Kidney glomerular epithelial cell (primary cell): ENCODE measurements at regions not wholly inside any gene's neighbourhood (a gene's known extent, or its start where the extent isn't known, plus 50 kb on each side); places are given as distances from the start of the nearest gene placed in this dataset.
"Not testable (repeated sequence)": the region's sequence is repeated elsewhere in the genome, so short reads cannot be mapped to it uniquely, and the experiment has no call there.

ENCODE experiments used
- DNase-seq: peaks from one replicate; lab custom pipeline; 2025; lab: John Stamatoyannopoulos, UW

DNA sequence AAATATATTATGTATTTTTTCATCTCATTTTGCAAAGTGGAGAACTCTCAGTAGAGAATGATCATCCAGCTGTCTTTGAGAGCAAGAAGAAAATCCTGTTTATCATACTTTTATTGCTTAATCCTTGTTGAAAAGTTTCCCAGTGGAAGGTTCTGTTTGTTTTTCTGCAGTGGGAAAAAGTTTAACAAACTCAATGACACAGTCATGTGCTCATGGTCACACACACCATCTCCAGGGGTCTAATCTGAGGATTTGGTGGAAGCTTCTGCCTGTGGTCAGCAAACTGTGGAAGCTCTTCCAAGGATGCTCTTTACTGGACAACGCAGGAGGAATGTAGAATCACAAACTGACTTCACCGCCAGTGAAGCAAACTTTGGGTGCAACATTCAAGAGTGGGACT lies 1003.9 kb downstream of the SORCS3 start:
- DNase-seq: no peak

GRCh38 chr10:105644559-105644958 lies 1003.5 kb downstream of the SORCS3 start:
- DNase-seq: no peak

DNA sequence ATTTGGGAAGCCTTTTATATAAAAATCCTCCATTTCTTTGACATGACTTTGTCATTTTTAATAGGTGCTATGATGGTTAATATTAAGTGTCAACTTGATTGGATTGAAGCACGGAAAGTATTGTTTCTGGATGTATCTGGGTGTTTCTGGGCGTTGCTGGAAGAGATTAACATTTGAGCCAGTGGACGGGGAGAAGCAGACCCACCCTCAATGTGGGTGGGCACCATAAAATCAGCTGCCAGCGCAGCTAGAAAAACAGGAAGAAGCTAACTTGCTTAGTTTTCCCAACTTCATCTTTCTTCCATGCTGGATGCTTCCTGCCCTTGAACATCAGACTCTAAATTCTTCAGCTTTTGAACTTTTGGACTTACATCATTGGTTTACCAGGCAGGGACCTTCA lies 1003.0 kb downstream of the SORCS3 start:
- DNase-seq: no peak

DNA sequence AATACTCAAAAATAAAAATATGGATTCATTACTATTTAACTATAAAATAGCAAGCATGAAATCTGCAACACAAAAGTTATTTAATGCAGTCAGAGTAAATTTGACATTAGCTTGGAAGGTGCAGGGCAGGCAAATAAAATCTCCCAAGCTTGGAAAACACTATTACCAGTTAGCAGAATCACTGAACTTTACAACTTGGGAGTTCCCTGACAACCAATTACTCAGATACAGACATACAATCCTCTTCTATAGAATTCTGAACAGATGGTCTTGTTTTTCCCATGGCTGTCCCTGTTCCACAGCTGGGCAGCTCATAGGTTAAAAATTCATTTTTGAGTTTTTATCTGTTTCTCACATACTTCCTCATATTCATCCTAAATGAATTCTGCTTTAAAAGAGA lies 1002.6 kb downstream of the SORCS3 start:
- no peak for DNase-seq

DNA sequence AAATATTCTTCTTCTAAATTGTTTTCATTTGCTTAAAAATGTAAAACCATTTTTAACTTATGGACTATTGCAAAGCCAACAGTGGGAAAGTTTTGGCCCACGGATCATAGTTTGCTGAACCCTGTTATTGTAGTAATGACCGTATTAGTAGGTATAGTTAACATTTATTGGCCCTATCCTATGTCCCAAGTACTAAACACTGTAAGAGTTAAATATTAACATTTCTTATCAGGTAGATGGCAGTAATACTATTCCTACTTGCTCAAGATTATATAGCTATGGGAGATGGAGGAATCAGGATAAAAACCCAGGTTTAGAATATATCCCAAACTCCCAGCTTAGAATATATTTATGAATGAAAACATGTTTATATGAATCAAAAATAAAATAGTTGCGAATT lies 993.2 kb downstream of the SORCS3 start:
- no peak for DNase-seq

DNA sequence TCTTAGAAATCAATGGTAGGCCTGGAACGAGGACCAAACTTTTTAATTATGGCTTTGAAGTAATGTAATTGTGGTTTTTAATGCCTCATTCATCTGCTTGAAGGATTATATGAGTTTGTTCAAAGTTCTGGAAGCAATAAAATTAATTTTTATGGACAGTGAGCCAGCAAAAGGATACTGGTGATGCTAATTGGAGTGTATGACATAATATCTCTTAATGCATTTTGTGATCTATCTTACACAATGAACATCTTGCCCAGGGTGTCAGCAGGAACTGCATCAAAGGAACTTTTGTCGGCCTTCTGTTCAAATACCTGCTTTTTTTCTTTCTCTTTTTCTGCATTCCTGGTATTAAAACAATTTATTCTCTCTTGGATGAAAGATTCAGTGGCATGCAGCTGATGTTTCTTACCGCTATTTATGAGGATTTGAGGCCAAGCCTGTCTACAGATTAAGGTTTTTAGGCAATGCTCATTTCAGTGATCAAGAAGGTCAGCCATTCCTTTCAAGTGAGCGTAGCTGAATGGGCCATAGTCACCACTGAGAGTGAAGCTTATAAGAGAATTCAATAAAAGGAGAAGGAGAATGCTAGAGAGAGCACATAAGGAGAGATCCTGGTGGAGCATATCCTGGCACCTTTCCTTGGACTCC lies 974.8 kb downstream of the SORCS3 start:
- DNase-seq: peak; percentile 53

GRCh38 chr10:105611244-105611798 lies 970.2 kb downstream of the SORCS3 start:
- no peak for DNase-seq

- no peak for DNase-seq
Measured at GRCh38 chr10:105609451-105609850, 968.4 kb downstream of the SORCS3 start.

DNA sequence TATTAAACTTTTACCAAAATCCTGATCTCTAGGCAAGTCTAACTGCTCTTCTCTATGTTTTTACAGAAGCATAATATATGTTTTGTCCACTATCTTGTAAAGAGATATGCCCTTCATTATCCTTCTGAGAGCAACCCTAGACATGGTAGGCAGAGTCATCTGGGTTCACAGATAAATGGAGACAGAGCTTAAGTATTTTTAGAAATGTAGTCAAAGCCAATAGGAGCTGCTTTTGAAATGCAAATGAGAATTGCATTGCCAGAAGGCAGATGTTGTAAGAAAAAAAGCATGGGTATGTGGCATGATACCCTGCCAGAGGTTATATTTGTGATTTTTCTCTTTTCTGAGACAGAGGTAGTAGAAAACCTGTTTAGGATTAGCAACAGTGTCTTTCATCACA lies 964.8 kb downstream of the SORCS3 start:
- DNase-seq: no peak

DNA sequence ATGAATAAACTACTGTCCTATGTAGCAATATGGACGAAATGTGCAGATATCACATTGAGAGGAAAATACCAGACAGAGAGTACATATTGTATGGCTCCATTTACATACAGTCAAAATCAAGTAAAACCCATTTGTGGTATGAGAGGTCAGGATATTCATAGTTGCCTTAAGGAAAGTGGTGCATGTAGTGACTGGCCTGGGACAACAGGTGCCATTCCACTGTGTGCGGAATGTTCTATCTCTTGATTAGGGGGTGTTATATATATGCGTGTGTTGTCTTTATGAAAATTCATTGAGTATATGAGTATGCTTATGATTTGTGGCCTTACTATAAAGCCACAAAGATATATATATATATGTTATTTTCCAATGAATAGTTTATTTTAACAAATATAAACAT lies 964.0 kb downstream of the SORCS3 start:
- DNase-seq: no peak

- no peak for DNase-seq
Measured at GRCh38 chr10:105598207-105598606, 957.1 kb downstream of the SORCS3 start.

DNA sequence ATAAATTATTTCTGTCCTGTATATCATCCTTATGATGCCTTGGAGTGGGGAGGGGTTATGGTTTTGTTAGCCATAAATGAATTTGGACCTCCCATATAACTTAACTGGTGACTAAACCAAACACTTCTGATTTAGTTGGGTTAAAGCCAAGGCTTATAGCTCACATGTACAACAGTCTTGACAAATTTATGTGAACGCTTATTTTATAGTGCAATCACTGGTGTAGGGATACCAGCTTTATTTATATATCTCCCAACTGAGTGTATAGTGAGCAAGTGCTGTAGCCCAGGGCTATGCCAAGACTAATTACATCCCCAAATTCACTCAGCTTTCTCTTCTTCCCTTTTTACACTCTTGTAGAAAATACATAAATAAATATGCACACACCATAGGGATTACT lies 956.2 kb downstream of the SORCS3 start:
- DNase-seq: no peak

GRCh38 chr10:105596749-105597148 lies 955.7 kb downstream of the SORCS3 start:
- no peak for DNase-seq

DNA sequence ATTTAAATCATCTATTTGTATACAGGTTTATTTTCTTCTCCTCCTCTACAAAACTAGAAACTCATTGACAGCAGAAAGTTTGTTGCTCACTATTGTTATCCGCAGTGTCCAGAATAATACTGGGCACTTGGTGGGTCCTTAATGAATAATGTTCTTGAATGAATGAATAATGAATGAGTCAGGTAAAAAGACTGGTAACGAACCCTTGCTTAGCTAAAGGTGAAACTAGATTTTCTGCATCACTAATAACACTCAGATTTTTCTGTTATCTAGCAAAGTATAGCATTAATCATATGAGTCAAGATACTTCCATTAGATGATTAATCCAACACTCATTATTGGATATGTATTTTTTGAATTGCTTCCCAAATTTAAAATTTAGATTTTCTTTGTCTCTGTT lies 953.2 kb downstream of the SORCS3 start:
- DNase-seq: peak; percentile 90

DNA sequence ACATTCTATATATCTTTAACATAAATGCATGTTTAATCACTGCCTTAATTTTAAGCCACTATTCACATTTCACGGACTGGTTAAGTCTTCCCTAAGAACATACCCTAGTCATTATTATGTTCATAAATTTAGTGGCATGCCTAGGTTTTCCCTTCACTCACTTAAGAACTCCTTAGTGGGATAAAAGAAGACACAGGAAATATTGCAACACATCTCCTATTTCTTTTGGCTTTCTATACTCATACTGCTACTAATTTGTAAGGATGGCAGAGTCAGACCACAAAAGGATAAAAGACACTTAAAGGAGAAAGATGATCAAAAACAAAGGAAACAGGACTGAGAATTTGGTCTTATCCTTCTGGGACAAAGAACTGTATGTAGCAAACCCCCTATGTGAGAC lies 951.4 kb downstream of the SORCS3 start:
- DNase-seq: no peak

DNA sequence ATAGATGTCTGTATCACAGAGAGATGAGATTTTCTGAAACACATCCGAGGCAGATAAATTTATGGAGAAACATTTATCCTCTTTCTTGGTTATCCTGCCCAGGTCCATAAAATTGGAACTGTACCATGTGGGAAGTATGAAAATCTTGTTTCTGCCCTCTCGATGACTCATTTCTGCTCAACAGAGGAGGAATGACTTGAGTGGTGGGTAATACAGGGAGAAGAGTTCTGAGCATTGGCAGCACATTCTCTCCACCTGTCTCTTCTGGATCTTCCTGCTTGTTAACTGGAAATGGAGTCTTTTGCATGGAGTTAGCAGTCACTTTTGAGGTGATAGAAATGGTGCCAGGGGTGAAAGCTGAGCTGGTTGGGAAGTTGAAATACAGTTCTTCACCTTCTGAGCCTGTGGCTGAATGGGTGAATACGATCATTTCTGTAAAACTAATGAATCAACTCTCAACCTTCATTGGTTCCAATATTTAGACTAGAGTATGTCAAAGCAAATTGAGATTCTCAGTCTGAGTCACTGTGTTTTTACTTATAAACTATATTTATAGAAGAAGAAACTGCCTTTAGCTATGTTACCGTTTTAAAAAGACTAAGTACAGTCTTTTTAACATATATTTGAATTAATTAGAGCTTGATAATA lies 945.5 kb downstream of the SORCS3 start:
- DNase-seq: no peak

DNA sequence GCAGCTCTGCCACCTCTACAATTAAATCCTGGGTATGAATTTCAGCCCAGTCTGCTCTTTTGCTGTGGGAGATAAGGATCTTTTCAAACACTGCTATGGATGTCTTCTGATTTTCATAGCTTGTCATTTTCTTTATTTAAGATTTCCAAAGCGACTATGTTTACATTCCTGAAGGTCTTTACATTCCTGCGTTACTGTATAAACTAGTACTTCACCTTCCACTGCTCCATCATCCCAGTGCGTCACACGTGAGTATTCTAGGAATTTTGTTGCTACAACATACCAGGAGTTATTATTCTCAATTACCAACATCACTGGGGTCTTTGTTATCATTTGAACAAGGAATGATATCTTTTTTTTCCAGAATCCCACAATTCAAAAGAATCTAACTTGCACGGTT lies 944.7 kb downstream of the SORCS3 start:
- DNase-seq: peak; percentile 84

DNA sequence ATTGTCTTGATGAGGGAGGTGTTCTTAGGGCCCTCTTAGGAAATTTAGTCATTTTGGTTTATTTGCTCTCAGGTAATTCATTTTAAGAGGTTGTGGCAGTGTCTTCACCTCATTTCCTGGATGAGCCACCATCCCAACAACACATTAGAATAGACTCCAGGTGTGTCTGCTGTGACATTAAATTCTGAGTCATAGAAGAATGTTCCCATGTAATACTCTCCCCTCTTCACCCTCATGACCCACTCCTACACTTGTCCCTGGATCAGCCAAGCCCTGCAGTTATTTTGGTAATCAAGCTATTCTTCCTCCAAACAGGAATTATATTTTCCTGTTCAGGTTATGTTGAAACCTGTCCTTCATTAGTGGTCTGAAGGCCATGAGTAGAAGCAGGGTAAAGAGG lies 944.1 kb downstream of the SORCS3 start:
- no peak for DNase-seq

- no peak for DNase-seq
Measured at GRCh38 chr10:105579112-105579511, 938.0 kb downstream of the SORCS3 start.

DNA sequence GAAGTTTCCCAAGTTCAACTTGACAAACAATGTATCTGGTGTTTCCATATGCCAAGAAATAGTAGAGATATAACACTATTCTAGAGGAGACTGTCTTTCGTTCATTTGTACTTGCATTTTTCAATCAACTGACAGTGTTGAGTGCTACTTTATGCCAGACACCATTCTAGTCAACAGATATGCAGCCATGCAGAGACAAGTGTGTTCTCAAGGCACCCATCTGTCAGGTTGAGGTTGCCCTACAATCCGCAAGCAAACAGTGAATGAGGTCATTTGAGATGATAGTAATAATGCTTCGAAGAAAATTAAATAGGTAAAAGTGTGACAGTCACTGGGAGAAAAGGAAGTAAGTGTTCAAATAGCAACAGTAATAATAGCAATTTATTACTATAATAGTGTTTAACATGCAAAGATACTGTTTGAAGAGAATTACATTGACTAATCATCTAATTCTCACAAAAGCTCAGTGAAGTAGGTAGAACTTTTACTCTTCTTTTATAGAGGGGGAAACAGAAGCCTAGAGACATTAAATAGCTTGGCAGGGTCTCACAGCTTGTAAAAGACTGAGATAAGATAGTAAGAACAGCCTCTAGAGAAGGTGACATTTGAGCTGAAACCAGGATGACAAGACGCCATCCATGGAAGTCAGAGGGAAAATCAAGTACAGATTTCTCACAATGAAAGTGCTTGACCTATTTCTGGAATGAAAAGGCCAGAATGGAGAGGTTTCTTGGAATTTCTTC lies 936.9 kb downstream of the SORCS3 start:
- DNase-seq: no peak

- no peak for DNase-seq
Measured at GRCh38 chr10:105559333-105560097, 918.4 kb downstream of the SORCS3 start.

DNA sequence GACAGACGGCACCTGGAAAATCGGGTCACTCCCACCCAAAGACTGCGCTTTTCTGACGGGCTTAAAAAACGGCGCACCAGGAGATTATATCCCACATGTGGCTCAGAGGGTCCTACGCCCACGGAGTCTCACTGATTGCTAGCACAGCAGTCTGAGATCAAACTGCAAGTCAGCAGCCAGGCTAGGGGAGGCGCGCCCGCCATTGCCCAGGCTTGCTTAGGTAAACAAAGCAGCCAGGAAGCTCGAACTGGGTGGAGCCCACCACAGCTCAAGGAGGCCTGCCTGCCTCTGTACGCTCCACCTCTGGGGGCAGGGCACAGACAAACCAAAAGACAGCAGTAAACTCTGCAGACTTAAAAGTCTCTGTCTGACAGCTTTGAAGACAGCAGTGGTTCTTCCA lies 909.4 kb downstream of the SORCS3 start:
- DNase-seq: not testable (repeated sequence)
